ENCODE measurements at regions not wholly inside any gene's neighbourhood (a gene's known extent, or its start where the extent isn't known, plus 50 kb on each side); places are given as distances from the start of the nearest gene placed in this dataset.

DNA sequence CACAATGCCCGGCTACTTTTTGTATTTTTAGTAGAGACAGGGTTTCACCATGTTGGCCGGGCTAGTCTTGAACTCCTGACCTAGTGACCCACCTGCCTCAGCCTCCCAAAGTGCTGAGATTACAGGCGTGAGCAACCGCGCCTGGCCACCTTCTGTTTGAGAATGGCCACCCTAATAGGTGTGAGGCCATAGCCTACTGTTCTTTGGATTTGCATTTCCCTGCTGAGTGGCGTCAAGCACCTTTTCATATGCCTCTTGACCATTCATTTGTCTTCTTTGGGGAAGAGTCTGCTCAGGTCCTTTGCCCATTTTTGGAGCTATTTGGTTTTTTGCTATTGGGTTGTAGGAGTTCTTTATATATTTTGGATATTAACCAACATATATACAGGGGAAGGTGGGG is 276.7 kb downstream of the PARN start:
- ChIA-PET CTCF (interaction anchor here (0.6 kb wide), 1 partner anchor 74 kb away, joined by 3 read pairs; no protein-coding TSS in a partner anchor), POLR2A (no interaction called here)
- Histone ChIP-seq H3K4me1 (ENCODE audit: control insufficient read depth, insufficient read depth, low read length) (no peaks in the 10 kb centered on the region), H3K4me3 (ENCODE audit: low read depth, low read length) (no peak overlapping the region), H3K9me3 (ENCODE audit: control insufficient read depth, insufficient read depth, low read depth, low read length) (no peaks in the 10 kb centered on the region), H3K27ac (ENCODE audit: extremely low read depth, low read depth, low read length) (no peak overlapping the region), H3K36me3 (ENCODE audit: control insufficient read depth in 2 of 2, insufficient read depth in 1 of 2, low read length in 2 of 2) (no peaks in the 10 kb centered on the region)
- TF ChIP-seq ZXDB (tag by site-specific recombination; IDR thresholded peaks at IDR 0.05): no peak
- no peak for TF ChIP-seq ZNF785 (tag by site-specific recombination; IDR thresholded peaks at IDR 0.05)

DNA sequence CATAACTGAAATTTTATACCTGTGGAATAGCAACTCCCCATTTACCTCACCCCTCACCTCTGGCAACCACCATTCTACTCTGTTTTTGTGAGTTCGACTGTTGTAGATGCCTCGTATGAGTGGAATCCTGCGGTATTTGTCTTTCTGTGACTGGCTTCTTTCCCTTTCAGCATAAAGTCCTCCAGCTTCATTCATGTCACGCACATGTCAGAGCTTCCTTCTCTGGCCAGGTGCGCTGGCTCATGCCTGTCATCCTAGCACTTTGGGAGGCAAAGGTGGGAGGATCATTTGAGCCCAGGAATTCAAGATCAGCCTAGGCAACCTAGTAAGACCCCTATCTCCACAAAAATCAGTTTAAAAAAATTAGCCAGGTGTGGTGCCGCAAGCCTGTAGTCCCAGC is 278.4 kb downstream of the PARN start:
- POLR2A ChIA-PET: no interaction called here
- no peak overlapping the region for H3K27ac ChIP-seq (ENCODE audit: extremely low read depth, low read depth, low read length)
- CTCF ChIA-PET: no interaction called here

DNA sequence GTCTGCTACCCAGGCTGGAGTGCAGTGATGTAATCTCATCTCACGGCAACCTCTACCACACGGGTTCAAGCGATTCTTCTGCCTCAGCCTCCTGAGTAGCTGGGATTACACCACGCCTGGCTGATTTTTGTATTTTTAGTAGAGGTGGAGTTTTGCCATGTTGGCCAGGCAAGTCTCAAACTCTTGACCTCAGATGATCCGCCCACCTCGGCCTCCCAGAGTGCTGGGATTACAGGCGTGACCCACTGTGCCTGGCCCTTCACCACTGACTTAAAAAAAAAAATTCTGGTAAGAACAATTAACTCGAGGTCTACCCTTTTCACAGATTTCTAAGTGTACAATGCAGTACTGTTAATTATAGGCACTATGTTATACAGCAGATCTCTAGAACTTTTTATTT is 279.4 kb downstream of the PARN start:
- ChIA-PET CTCF (no interaction called here), POLR2A (no interaction called here)
- no peaks in the 10 kb centered on the region for H3K9me3 ChIP-seq (ENCODE audit: control insufficient read depth, insufficient read depth, low read depth, low read length)
- H3K36me3 ChIP-seq (ENCODE audit: control insufficient read depth in 2 of 2, insufficient read depth in 1 of 2, low read length in 2 of 2): no peaks in the 10 kb centered on the region
- TF ChIP-seq GLI4 (tag by site-specific recombination; IDR thresholded peaks at IDR 0.05) (no peak), ZFP69B (tag by site-specific recombination; IDR thresholded peaks at IDR 0.05) (no peak), ZNF423 (tag by site-specific recombination; IDR thresholded peaks at IDR 0.05) (no peak), ZNF394 (tag by site-specific recombination; IDR thresholded peaks at IDR 0.05; ENCODE audit: borderline replicate concordance) (no peak), ZNF223 (tag by site-specific recombination; IDR thresholded peaks at IDR 0.05) (no peak), ZNF133 (tag by site-specific recombination; IDR thresholded peaks at IDR 0.05) (no peak)
- H3K4me3 ChIP-seq (ENCODE audit: low read depth, low read length): no peak overlapping the region
- no peaks in the 10 kb centered on the region for H3K4me1 ChIP-seq (ENCODE audit: control insufficient read depth, insufficient read depth, low read length)
- no peak overlapping the region for H3K27ac ChIP-seq (ENCODE audit: extremely low read depth, low read depth, low read length)

More for the DNA sequence above, 278.4 kb downstream of the PARN start:
- H3K36me3 ChIP-seq (ENCODE audit: control insufficient read depth in 2 of 2, insufficient read depth in 1 of 2, low read length in 2 of 2): no peaks in the 10 kb centered on the region
- TF ChIP-seq ZNF266 (tag by site-specific recombination; IDR thresholded peaks at IDR 0.05; ENCODE audit: low read depth) (no peak), ZNF391 (tag by site-specific recombination; IDR thresholded peaks at IDR 0.05; ENCODE audit: borderline replicate concordance, low read depth) (no peak), SETDB1 (IDR thresholded peaks at IDR 0.05; ENCODE audit: insufficient read length, low read length) (no peak), ZNF214 (tag by site-specific recombination; IDR thresholded peaks at IDR 0.05; ENCODE audit: borderline replicate concordance) (no peak), ZNF777 (tag by site-specific recombination; IDR thresholded peaks at IDR 0.05; ENCODE audit: borderline replicate concordance) (no peak), BCL11A (tag by site-specific recombination; IDR thresholded peaks at IDR 0.05; ENCODE audit: low read depth) (no peak), MYNN (tag by site-specific recombination; IDR thresholded peaks at IDR 0.05; ENCODE audit: borderline replicate concordance) (no peak), ZBTB7A (tag by site-specific recombination; IDR thresholded peaks at IDR 0.05; ENCODE audit: low read depth) (no peak), ZNF423 (tag by site-specific recombination; IDR thresholded peaks at IDR 0.05) (no peak), TRIM28 (IDR thresholded peaks at IDR 0.05; ENCODE audit: borderline replicate concordance, low read length) (no peak), ZNF175 (tag by site-specific recombination; IDR thresholded peaks at IDR 0.05) (no peak), ZNF514 (tag by site-specific recombination; IDR thresholded peaks at IDR 0.05) (no peak), ZNF19 (tag by site-specific recombination; IDR thresholded peaks at IDR 0.05; ENCODE audit: low read depth) (no peak), ZNF621 (tag by site-specific recombination; IDR thresholded peaks at IDR 0.05) (no peak), HOXA7 (CRISPR knock-in tag; IDR thresholded peaks at IDR 0.05; ENCODE audit: borderline replicate concordance) (no peak), ZSCAN23 (tag by site-specific recombination; IDR thresholded peaks at IDR 0.05) (no peak), KLF16 (tag by site-specific recombination; IDR thresholded peaks at IDR 0.05) (no peak), ZSCAN4 (tag by site-specific recombination; IDR thresholded peaks at IDR 0.05) (no peak)
- H3K9me3 ChIP-seq (ENCODE audit: control insufficient read depth, insufficient read depth, low read depth, low read length): no peaks in the 10 kb centered on the region
- H3K4me3 ChIP-seq (ENCODE audit: low read depth, low read length): no peak overlapping the region
- no peaks in the 10 kb centered on the region for H3K4me1 ChIP-seq (ENCODE audit: control insufficient read depth, insufficient read depth, low read length)

Measured in HEK293 (cell line).